Naive thymus-derived CD8-positive, alpha-beta T cell (primary cell): ENCODE measurements at regions not wholly inside any gene's neighbourhood (a gene's known extent, or its start where the extent isn't known, plus 50 kb on each side); places are given as distances from the start of the nearest gene placed in this dataset.

ENCODE experiments used
- ATAC-seq, 2 donors: fragments of 150-1000 bp; cut with Tn5 transposase in 1 of 2; sonication (Bioruptor Pico), chemical (Tn5 transposase) in 1 of 2; 1 replicate in 1 of 2; 2 replicates in 1 of 2; pipeline ENCODE4 v1.10.0; 2021; ENCODE audit warnings: mild to moderate bottlenecking in 2 of 2, moderate library complexity in 2 of 2
- POLR2A ChIA-PET: fragments of 350-600 bp; sonication (Branson Sonifier 250); formaldehyde crosslinking; loops from one replicate; lab custom pipeline; 2021; ENCODE audit warnings: antibody characterized with exemption; lab: Charles Lee
- DNase-seq, 10 donors: peaks; one replicate each; pipeline versions ENCODE4 v3.0.0 to v3.0.0-alpha.2; 2020 to 2022
- H3K27ac Mint-ChIP-seq, 10 donors: one replicate each; pipeline ENCODE4 v1.8.0; 2020 to 2022; ENCODE audit warnings: mild to moderate bottlenecking in 10 of 10, mixed read lengths in 10 of 10, moderate library complexity in 4 of 10, inconsistent platforms in 1 of 10
- H3K27me3 Mint-ChIP-seq, 5 donors: one replicate each; pipeline ENCODE4 v1.8.0; 2021 to 2022; ENCODE audit warnings: mixed read lengths in 5 of 5
- H3K36me3 Mint-ChIP-seq, 3 donors: one replicate each; pipeline ENCODE4 v1.8.0; 2020 to 2022; ENCODE audit warnings: mixed read lengths in 3 of 3, mild to moderate bottlenecking in 2 of 3, inconsistent platforms in 1 of 3
- H3K4me1 Mint-ChIP-seq, 4 donors: one replicate each; pipeline ENCODE4 v1.8.0; 2021 to 2022; ENCODE audit warnings: mixed read lengths in 4 of 4
- H3K4me3 Mint-ChIP-seq, 10 donors: one replicate each; pipeline ENCODE4 v1.8.0; 2020 to 2022; ENCODE audit warnings: mild to moderate bottlenecking in 10 of 10, mixed read lengths in 10 of 10, moderate library complexity in 6 of 10, inconsistent platforms in 1 of 10
- H3K9me3 Mint-ChIP-seq, 9 donors: one replicate each; pipeline ENCODE4 v1.8.0; 2020 to 2022; ENCODE audit warnings: mixed read lengths in 9 of 9, mild to moderate bottlenecking in 3 of 9, inconsistent platforms in 1 of 9, moderate library complexity in 1 of 9

- H3K9me3 Mint-ChIP-seq = peaks cover 0 to 19% (median 8%) of the 10 kb centered on the region in 9 donors
- no peaks in the 10 kb centered on the region for H3K36me3 Mint-ChIP-seq
- H3K27ac Mint-ChIP-seq = no peak overlapping the region
- POLR2A ChIA-PET = no interaction called here
- no peaks in the 10 kb centered on the region for H3K27me3 Mint-ChIP-seq
- no peaks in the 10 kb centered on the region for H3K4me1 Mint-ChIP-seq
- DNase-seq (no peak), ATAC-seq (no peak)
- H3K4me3 Mint-ChIP-seq = no peak overlapping the region
Measured at GRCh38 chr14:82192387-82192786, 658.7 kb upstream of the SEL1L start.

GRCh38 chr14:82223276-82223675 lies 689.6 kb upstream of the SEL1L start:
- Mint-ChIP-seq H3K4me1 (no peaks in the 10 kb centered on the region), H3K27ac (no peak overlapping the region)
- POLR2A ChIA-PET = no interaction called here

GRCh38 chr14:82224610-82225009 lies 691.0 kb upstream of the SEL1L start:
- Mint-ChIP-seq H3K4me3 (no peak overlapping the region), H3K27ac (no peak overlapping the region), H3K36me3 (no peaks in the 10 kb centered on the region), H3K27me3 (no peaks in the 10 kb centered on the region), H3K9me3 (peaks cover 2 to 18% (median 11%) of the 10 kb centered on the region in 9 donors), H3K4me1 (no peaks in the 10 kb centered on the region)
- DNase-seq (no peak), ATAC-seq (no peak)
- POLR2A ChIA-PET = no interaction called here

More at GRCh38 chr14:82223276-82223675, 689.6 kb upstream of the SEL1L start:
- H3K36me3 Mint-ChIP-seq = no peaks in the 10 kb centered on the region
- no peak overlapping the region for H3K4me3 Mint-ChIP-seq
- DNase-seq (no peak), ATAC-seq (no peak)
- H3K9me3 Mint-ChIP-seq = peaks cover 2 to 18% (median 11%) of the 10 kb centered on the region in 9 donors
- H3K27me3 Mint-ChIP-seq = no peaks in the 10 kb centered on the region

- DNase-seq (no peak), ATAC-seq (no peak)
- no peaks in the 10 kb centered on the region for H3K36me3 Mint-ChIP-seq
- H3K27ac Mint-ChIP-seq = no peak overlapping the region
- no peak overlapping the region for H3K4me3 Mint-ChIP-seq
- no peaks in the 10 kb centered on the region for H3K27me3 Mint-ChIP-seq
- peaks cover 0 to 21% (median 14%) of the 10 kb centered on the region in 9 donors for H3K9me3 Mint-ChIP-seq
- POLR2A ChIA-PET = no interaction called here
- no peaks in the 10 kb centered on the region for H3K4me1 Mint-ChIP-seq
Measured at GRCh38 chr14:82230748-82231147, 697.1 kb upstream of the SEL1L start.

DNA sequence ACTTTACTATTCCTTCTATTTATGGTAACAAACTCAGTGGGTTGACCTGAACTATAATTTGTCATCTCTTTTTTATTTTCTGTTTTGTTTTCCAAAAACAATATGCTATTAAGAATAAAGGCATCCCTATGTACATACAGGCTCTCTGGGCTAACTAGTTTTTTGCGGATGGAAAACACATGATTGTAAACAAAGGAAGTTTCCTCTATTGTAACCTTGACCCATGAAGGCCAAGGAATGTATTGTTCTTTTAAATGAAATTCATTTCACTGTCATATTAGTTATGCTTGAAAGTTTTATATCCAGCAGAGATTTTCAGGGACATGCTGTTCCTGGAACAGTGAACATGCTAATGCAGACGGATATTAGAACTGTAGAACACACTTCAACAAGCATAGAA lies 705.0 kb upstream of the SEL1L start:
- peaks cover 0 to 5% (median 0%) of the 10 kb centered on the region in 3 donors for H3K36me3 Mint-ChIP-seq
- H3K4me3 Mint-ChIP-seq = no peak overlapping the region
- H3K27me3 Mint-ChIP-seq = no peaks in the 10 kb centered on the region
- no peak for DNase-seq
- H3K9me3 Mint-ChIP-seq = peaks cover 4 to 19% (median 14%) of the 10 kb centered on the region in 9 donors
- H3K4me1 Mint-ChIP-seq = no peaks in the 10 kb centered on the region
- H3K27ac Mint-ChIP-seq = no peak overlapping the region
- POLR2A ChIA-PET = no interaction called here
- no peak for ATAC-seq

- no peak overlapping the region for H3K27ac Mint-ChIP-seq
- DNase-seq (no peak), ATAC-seq (no peak)
- POLR2A ChIA-PET = no interaction called here
- H3K36me3 Mint-ChIP-seq = peaks cover 0 to 5% (median 0%) of the 10 kb centered on the region in 3 donors
- no peaks in the 10 kb centered on the region for H3K4me1 Mint-ChIP-seq
- H3K9me3 Mint-ChIP-seq = peaks cover 4 to 18% (median 14%) of the 10 kb centered on the region in 9 donors
- H3K4me3 Mint-ChIP-seq = no peak overlapping the region
- H3K27me3 Mint-ChIP-seq = no peaks in the 10 kb centered on the region
Measured at GRCh38 chr14:82239223-82239622, 705.6 kb upstream of the SEL1L start.

DNA sequence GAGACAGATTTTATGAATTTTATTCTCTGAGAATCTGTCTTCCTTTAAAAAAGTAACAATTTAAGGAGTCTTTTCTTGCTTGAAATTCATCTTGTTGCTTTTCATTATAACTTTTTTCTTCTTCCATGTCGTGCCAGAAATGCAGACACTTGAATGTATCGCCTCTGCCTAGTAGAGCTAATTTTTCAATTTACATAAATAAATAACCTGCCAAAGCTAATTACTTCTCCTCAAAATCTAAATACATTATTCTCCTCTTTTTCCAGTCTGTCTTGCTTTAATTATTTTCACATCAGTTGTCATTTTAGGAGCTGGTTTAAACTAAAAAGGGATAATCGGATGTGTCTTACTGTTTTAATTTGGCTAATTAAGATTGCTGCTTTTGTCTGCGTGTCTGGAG lies 711.1 kb upstream of the SEL1L start:
- POLR2A ChIA-PET = no interaction called here
- H3K4me1 Mint-ChIP-seq = no peaks in the 10 kb centered on the region
- no peak overlapping the region for H3K27ac Mint-ChIP-seq
- H3K36me3 Mint-ChIP-seq = no peaks in the 10 kb centered on the region
- DNase-seq (no peak), ATAC-seq (no peak)
- no peaks in the 10 kb centered on the region for H3K27me3 Mint-ChIP-seq
- H3K9me3 Mint-ChIP-seq = peaks cover 0 to 29% (median 3%) of the 10 kb centered on the region in 9 donors
- H3K4me3 Mint-ChIP-seq = no peak overlapping the region

DNA sequence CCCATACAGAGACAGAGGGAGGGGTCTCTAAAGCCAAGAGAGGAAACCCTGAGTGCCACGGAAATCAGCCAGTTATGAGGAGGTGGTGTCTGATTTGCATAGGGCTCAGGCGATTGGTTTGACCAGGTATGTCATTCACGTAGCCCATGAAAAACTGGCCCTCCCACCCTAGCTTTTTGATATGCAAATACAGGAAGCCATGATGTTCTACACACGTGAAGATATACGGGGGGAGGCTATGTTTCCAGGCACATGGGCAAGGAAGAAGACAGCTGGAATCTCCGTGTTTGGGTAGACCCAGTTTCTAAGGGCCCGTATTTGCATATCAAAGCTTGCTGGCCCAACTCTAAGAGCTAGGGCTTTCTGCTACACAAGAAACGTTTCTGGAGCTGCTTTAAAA lies 717.8 kb upstream of the SEL1L start:
- Mint-ChIP-seq H3K4me3 (no peak overlapping the region), H3K9me3 (peaks cover 2 to 14% (median 8%) of the 10 kb centered on the region in 9 donors), H3K27ac (no peak overlapping the region), H3K4me1 (no peaks in the 10 kb centered on the region), H3K36me3 (no peaks in the 10 kb centered on the region), H3K27me3 (no peaks in the 10 kb centered on the region)
- POLR2A ChIA-PET = no interaction called here
- DNase-seq = no peak
- ATAC-seq = no peak

- Mint-ChIP-seq H3K9me3 (peaks cover 3 to 36% (median 10%) of the 10 kb centered on the region in 9 donors), H3K27me3 (no peaks in the 10 kb centered on the region), H3K4me3 (no peak overlapping the region), H3K36me3 (no peaks in the 10 kb centered on the region), H3K27ac (no peak overlapping the region), H3K4me1 (no peaks in the 10 kb centered on the region)
- ATAC-seq (no peak), DNase-seq (no peak)
- POLR2A ChIA-PET = no interaction called here
Measured at GRCh38 chr14:82270286-82270685, 736.6 kb upstream of the SEL1L start.

DNA sequence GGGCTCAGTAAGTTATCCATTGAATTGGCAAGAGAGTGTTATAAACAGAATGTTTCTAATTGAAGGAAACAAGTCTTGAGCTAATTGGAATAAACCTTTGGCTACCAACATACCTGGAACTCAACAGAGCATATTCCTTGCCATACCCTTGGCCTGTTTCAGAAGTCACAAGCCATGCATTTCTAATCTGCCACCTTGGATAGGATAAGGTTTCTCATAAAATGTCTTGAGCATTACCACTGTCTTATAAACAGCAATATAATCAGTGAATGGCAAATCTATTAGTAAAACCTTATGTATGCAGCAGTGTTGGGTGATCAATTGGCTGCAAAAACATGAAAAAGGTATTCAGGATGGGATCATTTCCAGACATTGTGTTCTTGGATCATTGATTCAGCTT lies 765.2 kb upstream of the SEL1L start:
- H3K36me3 Mint-ChIP-seq = no peaks in the 10 kb centered on the region
- no peaks in the 10 kb centered on the region for H3K27me3 Mint-ChIP-seq
- no peaks in the 10 kb centered on the region for H3K4me1 Mint-ChIP-seq
- DNase-seq = no peak
- POLR2A ChIA-PET = no interaction called here
- peaks cover 2 to 21% (median 11%) of the 10 kb centered on the region in 9 donors for H3K9me3 Mint-ChIP-seq
- no peak for ATAC-seq
- no peak overlapping the region for H3K27ac Mint-ChIP-seq
- H3K4me3 Mint-ChIP-seq = no peak overlapping the region

- ATAC-seq (no peak), DNase-seq (peak in 1 of 10 donors; percentile 43)
- Mint-ChIP-seq H3K9me3 (peaks cover 0 to 29% (median 14%) of the 10 kb centered on the region in 9 donors), H3K4me3 (no peak overlapping the region), H3K27ac (no peak overlapping the region), H3K4me1 (no peaks in the 10 kb centered on the region), H3K36me3 (peaks cover 0 to 11% (median 0%) of the 10 kb centered on the region in 3 donors), H3K27me3 (no peaks in the 10 kb centered on the region)
- POLR2A ChIA-PET = no interaction called here
Measured at GRCh38 chr14:82309199-82309598, 775.5 kb upstream of the SEL1L start.

DNA sequence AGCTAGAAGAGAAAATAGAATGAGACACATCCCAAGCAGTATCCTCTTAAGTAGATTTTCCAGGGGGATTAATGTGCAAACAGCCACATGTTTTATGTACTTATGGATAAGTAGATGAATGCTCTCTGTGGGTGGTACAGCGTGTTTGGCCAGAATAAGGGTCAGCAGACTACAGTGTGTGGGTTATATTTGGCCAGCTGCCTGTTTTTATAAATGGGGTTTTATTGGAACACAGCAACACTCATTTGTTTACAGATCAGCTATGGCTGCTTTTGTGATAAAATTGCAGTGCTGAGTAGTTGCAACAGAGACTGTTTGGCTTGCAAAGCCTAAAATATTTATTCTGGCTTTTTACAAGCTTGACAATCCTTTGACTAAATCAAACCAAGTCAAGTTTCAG lies 780.2 kb upstream of the SEL1L start:
- POLR2A ChIA-PET = no interaction called here
- Mint-ChIP-seq H3K4me1 (no peaks in the 10 kb centered on the region), H3K4me3 (no peak overlapping the region), H3K27ac (no peak overlapping the region), H3K27me3 (no peaks in the 10 kb centered on the region), H3K36me3 (peaks cover 0 to 6% (median 0%) of the 10 kb centered on the region in 3 donors), H3K9me3 (peaks cover 0 to 32% (median 13%) of the 10 kb centered on the region in 9 donors)
- no peak for ATAC-seq
- DNase-seq = no peak

- H3K27me3 Mint-ChIP-seq = no peaks in the 10 kb centered on the region
- DNase-seq (no peak), ATAC-seq (no peak)
- H3K27ac Mint-ChIP-seq = no peak overlapping the region
- H3K4me1 Mint-ChIP-seq = peaks cover 0 to 2% (median 0%) of the 10 kb centered on the region in 4 donors
- peaks cover 0 to 8% (median 0%) of the 10 kb centered on the region in 3 donors for H3K36me3 Mint-ChIP-seq
- no peak overlapping the region for H3K4me3 Mint-ChIP-seq
- peaks cover 2 to 32% (median 16%) of the 10 kb centered on the region in 9 donors for H3K9me3 Mint-ChIP-seq
- POLR2A ChIA-PET = no interaction called here
Measured at GRCh38 chr14:82328442-82328841, 794.8 kb upstream of the SEL1L start.

DNA sequence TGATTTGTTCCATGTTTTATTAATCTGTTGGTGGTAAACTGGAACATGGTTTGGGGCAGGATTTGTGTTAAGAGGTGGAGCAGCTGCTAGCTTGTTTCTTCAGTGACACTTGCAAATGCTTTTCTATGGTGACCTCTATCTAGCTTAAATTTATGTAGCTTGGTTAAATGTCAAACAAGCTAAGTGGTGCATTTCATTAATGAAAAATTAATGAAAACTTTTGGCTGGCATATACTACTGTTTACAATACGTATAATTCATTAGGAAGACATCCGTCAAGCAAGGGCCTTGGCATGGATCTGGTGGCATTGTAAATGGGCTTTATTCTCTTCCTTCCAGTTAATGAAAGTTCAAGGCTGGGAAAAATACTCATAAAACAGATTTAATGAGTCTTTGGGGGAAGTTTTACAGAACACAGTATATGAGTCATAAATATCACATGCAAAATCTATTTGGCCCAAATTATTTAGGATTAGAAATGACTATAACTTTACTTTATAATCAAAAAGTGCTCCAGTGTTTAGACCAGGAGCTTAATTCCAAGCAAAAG lies 807.7 kb upstream of the SEL1L start:
- Mint-ChIP-seq H3K9me3 (peaks cover 2 to 44% (median 10%) of the 10 kb centered on the region in 9 donors), H3K27me3 (no peaks in the 10 kb centered on the region), H3K4me1 (no peaks in the 10 kb centered on the region), H3K36me3 (no peaks in the 10 kb centered on the region), H3K4me3 (no peak overlapping the region), H3K27ac (no peak overlapping the region)
- DNase-seq (no peak), ATAC-seq (no peak)
- POLR2A ChIA-PET = no interaction called here
